ENCODE measurements at regions not wholly inside any gene's neighbourhood (a gene's known extent, or its start where the extent isn't known, plus 50 kb on each side); places are given as distances from the start of the nearest gene placed in this dataset.

DNA sequence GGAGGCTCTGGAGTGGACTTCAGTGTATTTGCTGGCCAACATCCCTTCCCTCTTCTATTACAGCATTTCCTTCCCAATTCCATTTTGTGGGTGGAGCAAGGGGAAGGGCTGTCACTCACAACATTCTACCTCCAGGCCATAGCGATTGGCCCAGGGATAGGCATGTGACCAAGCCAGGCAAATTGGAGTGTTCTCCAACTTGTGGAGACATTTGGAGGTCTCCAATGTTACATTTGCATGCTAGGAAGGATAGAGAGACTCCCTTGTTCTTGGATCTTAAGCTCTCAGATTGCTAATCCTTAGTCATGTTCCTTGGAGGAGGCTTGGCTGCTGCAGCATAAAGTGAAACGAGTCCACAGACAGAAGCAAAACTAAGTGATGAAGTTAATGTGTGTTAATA is 95.6 kb upstream of the KIF5B start:
- TF ChIP-seq POLR2A (IDR thresholded peaks at IDR 0.05) = no peak
- no peak for TF ChIP-seq CTCF (IDR thresholded peaks at IDR 0.05)

All from heart left ventricle (tissue), 13 donors.